ENCODE measurements at regions not wholly inside any gene's neighbourhood (a gene's known extent, or its start where the extent isn't known, plus 50 kb on each side); places are given as distances from the start of the nearest gene placed in this dataset.

- intact Hi-C loops (cut with DNase I): no loop called here
- no peak for DNase-seq
Observed at GRCh38 chr7:84578825-84579224, 384.2 kb upstream of the SEMA3A start.

- DNase-seq: no peak
- intact Hi-C loops (cut with DNase I): no loop called here
Observed at GRCh38 chr7:84568781-84569180, 374.2 kb upstream of the SEMA3A start.

- no peak for DNase-seq
- intact Hi-C loops (cut with DNase I): no loop called here
Observed at GRCh38 chr7:84565345-84566074, 370.9 kb upstream of the SEMA3A start.

GRCh38 chr7:84553711-84554110 lies 359.1 kb upstream of the SEMA3A start:
- DNase-seq: no peak
- intact Hi-C loops (cut with DNase I): no loop called here

- intact Hi-C loops (cut with DNase I): no loop called here
Observed at GRCh38 chr7:84549409-84549808, 354.8 kb upstream of the SEMA3A start.

DNA sequence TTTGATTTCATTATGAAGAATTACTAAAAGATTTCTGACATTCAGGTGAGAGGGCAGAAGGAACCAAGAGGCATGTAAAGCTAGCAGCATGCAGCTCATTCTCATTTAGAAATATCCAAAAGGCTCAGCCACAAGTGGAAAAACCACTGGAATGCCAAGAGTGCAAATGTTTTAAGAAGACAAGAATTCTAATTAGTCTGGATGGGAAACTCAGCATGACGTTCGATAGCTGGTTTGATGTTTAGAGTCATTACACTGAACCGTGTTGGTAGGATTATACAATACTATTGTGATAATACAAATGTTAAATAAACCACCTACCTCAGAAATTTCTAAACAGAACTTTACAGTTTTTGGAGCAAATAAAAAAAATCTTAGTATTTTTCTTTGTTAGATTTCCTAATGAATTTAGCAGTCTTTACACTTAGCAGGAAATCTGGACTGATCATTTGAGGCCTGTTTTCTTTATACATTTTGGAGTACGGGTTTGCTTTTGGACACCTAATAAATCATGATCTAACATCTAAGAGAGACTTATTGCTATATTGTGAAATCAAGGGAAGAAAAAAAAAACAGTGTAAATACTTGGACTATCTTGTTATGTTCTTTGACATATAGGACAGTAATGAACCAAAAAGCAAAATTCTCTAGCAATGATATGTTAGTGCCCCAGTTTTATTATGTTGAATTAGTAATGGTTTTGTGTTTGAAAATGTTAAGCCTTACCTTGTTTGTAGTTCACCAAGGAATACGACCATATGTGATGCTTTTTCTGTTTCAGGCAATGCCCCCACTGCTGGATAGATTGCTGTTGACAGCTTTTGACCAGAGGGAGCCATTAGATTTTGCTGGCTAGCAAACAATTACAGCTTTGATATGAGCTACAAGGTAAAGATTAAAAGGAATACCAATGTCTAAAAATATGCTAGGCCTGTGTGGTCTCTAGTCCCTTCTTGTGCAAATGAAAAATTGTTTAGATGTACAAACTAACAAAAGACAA lies 354.1 kb upstream of the SEMA3A start:
- DNase-seq: no peak
- intact Hi-C loops (cut with DNase I): no loop called here

More at GRCh38 chr7:84549409-84549808, 354.8 kb upstream of the SEMA3A start:
- no peak for DNase-seq

DNA sequence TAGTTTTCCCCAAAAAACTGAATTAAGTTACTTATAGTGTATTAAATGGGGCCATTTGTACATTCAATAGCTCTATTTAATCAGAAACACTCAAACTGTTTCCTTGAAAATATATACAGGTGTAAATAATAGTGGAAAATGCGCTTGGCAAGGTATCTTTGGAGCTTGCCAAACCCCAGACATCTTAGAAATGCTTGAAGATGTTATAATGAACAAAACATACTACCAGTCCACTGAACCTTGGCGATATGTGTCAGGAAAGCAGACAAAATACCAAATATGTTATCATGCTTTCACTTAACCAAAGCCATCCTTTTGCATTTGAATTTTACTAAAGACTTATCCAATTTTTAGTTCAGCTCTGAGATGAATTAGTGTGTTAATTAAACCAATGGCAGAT lies 352.7 kb upstream of the SEMA3A start:
- no peak for DNase-seq
- intact Hi-C loops (cut with DNase I): no loop called here

DNA sequence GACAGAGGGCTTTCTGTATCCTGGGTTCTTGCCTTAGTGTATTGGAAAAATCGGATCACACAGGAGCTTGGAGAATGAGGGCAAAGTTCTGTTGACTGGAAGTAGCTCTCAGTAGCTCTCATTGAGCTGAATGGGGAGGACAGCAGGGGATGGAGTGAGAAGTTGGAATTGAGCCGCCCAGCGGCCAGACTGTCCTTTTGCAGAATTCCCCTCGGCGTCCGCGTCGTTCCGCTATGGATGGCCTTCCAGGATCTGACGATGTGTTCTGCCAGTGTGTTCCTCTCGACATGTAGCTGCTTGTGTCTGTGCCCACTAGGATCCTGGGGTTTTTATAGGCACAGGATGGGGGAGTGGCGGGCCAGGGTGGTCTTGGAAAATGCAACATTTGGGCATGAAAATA lies 351.8 kb upstream of the SEMA3A start:
- intact Hi-C loops (cut with DNase I): no loop called here
- DNase-seq: peak in 2 of 10 donors; percentile 58 to 60

- intact Hi-C loops (cut with DNase I): no loop called here
- no peak for DNase-seq
Observed at GRCh38 chr7:84538268-84538667, 343.7 kb upstream of the SEMA3A start.

- DNase-seq: no peak
- intact Hi-C loops (cut with DNase I): no loop called here
Observed at GRCh38 chr7:84536271-84536870, 341.8 kb upstream of the SEMA3A start.

GRCh38 chr7:84535580-84536270 lies 341.1 kb upstream of the SEMA3A start:
- intact Hi-C loops (cut with DNase I): no loop called here
- DNase-seq: no peak

GRCh38 chr7:84533182-84533581 lies 338.6 kb upstream of the SEMA3A start:
- no peak for DNase-seq
- intact Hi-C loops (cut with DNase I): no loop called here

GRCh38 chr7:84532196-84532595 lies 337.6 kb upstream of the SEMA3A start:
- intact Hi-C loops (cut with DNase I): no loop called here
- DNase-seq: no peak

DNA sequence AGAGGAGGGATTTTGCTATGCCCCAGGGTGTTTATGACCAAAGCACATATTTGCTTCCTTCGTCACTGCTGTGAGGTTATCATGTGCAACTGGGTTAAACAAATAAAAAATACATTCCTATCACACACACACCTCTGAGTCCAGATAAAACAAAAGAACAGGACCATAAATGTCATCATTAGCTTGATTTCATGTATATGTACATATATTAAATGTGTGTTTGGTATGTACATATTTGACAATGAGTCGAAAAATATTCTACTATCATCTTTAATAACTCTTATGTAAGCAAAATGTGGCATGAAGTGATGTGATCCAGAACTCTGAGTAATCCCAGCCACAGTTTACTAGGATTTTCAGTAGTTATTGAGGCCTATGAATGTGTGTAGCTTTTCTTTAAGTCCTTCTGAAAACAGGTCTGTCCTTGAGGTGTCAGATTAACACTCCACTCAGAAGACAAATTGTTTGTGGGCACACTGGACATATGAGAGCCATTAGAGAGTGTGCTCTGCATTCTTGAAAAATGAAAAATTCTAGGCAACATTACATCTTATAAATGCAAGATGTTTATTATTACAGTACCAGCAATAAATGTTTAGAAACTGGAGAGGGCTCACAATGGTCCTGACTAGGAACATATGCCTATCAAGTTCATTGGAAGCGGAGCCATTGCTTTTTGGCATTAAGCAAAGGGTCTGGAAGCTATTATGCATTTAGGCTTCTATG lies 335.1 kb upstream of the SEMA3A start:
- DNase-seq: no peak
- intact Hi-C loops (cut with DNase I): no loop called here

DNA sequence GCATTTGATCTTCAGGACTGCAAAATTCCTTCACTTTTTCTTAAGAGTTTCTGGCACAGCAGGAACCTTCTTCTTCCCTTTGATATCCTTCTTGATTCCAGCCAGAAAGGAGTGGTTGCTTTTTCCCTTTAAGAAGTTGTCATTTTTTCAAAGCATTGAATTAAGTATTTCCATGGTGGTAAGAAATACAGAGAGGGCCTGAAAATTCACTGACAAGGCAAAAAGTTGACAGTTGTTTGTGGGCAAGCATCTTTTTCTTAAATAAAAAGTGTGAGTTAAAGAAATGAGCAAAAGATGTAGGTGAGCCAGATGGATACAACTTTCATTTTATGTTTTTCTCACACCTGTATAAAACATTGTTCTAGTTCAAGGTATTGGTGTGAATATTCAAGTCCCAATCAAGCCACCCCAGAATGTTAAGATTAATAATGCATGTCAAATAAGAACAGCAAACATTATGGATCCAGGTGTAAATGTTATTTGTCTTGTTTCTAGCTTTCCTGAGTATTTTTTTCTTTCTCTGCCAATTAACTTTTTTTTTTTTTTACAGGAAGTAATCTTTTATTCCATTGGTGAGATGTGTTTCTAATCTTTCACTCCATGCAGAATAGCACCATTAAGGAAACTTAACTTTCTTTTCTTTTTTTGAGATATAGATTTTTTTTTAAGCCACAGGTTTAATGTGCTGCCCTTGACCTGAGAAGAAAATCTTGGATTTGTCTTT lies 334.3 kb upstream of the SEMA3A start:
- DNase-seq: no peak
- intact Hi-C loops (cut with DNase I): no loop called here

GRCh38 chr7:84524714-84525694 lies 330.4 kb upstream of the SEMA3A start:
- no peak for DNase-seq
- intact Hi-C loops (cut with DNase I): no loop called here

- DNase-seq: no peak
- intact Hi-C loops (cut with DNase I): no loop called here
Observed at GRCh38 chr7:84513061-84513460, 318.5 kb upstream of the SEMA3A start.

DNA sequence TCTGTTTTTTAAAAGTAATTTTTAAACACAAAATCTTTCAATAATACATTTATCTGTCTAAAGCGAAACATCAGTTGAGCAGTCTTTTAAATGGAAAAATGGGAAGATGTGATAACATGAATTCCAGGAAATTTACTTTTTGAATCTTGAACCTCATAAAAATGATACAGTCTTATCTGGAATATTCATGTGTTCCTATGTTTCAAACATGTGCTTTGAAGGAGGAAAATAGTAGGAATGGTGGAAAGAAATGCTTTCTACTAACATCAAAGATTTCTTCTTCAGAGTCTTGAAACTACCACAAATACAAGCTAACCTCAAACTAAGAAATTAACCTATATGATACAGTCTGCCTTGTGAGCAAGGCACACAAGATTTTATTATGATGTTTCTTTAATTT lies 317.5 kb upstream of the SEMA3A start:
- intact Hi-C loops (cut with DNase I): no loop called here
- DNase-seq: no peak
